Activated CD4-positive, alpha-beta T cell treated with anti-CD3 and anti-CD28 coated beads for 36 hours (primary cell): ENCODE measurements at regions not wholly inside any gene's neighbourhood (a gene's known extent, or its start where the extent isn't known, plus 50 kb on each side); places are given as distances from the start of the nearest gene placed in this dataset.
"Not testable (repeated sequence)": the region's sequence is repeated elsewhere in the genome, so short reads cannot be mapped to it uniquely, and the experiment has no call there.

Experiments
- ATAC-seq: fragments of 200-7000 bp; cut with Tn5 transposase; one replicate; pipeline ENCODE4 v1.10.0; 2021; ENCODE audit warnings: mild to moderate bottlenecking, moderate library complexity
- CTCF ChIA-PET: fragments of 350-600 bp; sonication (Branson Sonifier 250); formaldehyde crosslinking; loops from one replicate; lab custom pipeline; 2021; ENCODE audit warnings: antibody characterized with exemption; lab: Charles Lee
- POLR2A ChIA-PET: fragments of 350-600 bp; sonication (Branson Sonifier 250); formaldehyde crosslinking; loops from one replicate; lab custom pipeline; 2021; ENCODE audit warnings: antibody characterized with exemption, inconsistent platforms; lab: Charles Lee
- DNase-seq: peaks from one replicate; pipeline ENCODE4 v3.0.0-alpha.2; 2020
- H3K27ac Mint-ChIP-seq: one replicate; pipeline ENCODE4 v1.8.0; 2021; ENCODE audit warnings: mixed read lengths
- H3K27me3 Mint-ChIP-seq: one replicate; pipeline ENCODE4 v1.8.0; 2021; ENCODE audit warnings: mixed read lengths
- H3K36me3 Mint-ChIP-seq: one replicate; pipeline ENCODE4 v1.8.0; 2021; ENCODE audit warnings: low read depth, mixed read lengths
- H3K4me1 Mint-ChIP-seq: one replicate; pipeline ENCODE4 v1.8.0; 2021; ENCODE audit warnings: mixed read lengths
- H3K4me3 Mint-ChIP-seq: one replicate; pipeline ENCODE4 v1.8.0; 2021; ENCODE audit warnings: mild to moderate bottlenecking, moderate library complexity, mixed read lengths
- H3K9me3 Mint-ChIP-seq: one replicate; pipeline ENCODE4 v1.8.0; 2021; ENCODE audit warnings: low read depth, mixed read lengths
- intact Hi-C, 2 experiments: fragments of 100-400 bp; cut with DNase I in 1 of 2; cut with micrococcal nuclease in 1 of 2; formaldehyde crosslinking; loops; one replicate each; pipeline versions ENCODE4 v1.14.2 to v1.15.1; 2022 to 2024; cut with DNase I, micrococcal nuclease

DNA sequence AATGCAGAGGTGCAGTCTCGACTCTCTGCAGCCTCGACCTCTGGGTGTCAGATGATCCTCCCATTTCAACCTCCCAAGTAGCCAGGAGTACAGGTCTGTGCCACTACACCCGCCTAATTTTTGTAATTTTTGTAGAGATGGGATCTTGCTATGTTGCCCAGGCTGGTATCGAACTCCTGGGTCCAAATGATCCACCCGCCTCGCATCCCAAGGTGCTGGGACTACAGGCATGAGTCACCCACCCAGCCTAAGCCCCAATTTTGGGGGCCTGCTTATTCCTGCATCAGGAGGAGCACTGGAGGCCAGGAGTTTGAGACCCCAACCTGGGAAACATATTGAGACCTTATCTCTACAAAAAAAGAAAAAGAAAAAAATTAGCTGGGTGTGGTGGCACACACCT, 80.1 kb upstream of the ADGRE5 start:
- intact Hi-C loops, result no loop called here
- no peak for DNase-seq
- no peaks in the 10 kb centered on the region for H3K27me3 Mint-ChIP-seq
- H3K9me3 Mint-ChIP-seq, result no peaks in the 10 kb centered on the region
- H3K36me3 Mint-ChIP-seq, result no peaks in the 10 kb centered on the region
- no peak overlapping the region for H3K27ac Mint-ChIP-seq
- no peaks in the 10 kb centered on the region for H3K4me1 Mint-ChIP-seq
- CTCF ChIA-PET, result interaction anchor here (1.0 kb wide), 1 partner anchor 100 kb away, joined by 3 read pairs; no protein-coding TSS in a partner anchor
- POLR2A ChIA-PET, result no interaction called here
- no peak overlapping the region for H3K4me3 Mint-ChIP-seq
- no peak for ATAC-seq

DNA sequence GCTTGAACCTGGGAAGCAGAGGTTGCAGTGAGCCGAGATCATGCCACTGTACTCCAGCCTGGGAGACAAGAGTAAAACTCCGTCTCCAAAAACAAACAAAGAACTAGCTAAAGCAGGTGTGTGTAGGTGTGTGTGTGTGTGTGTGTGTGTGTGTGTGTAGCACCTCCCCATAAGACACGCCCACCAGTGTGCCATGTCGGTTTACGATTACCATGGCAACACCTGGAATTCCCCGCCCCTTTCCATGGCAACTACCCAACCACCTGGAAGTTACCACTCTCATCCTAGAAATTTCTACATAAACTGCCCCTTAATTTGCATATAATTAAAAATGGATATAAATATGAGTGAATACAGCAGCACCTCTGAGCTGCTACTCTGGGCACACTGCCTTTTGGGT, 80.9 kb upstream of the ADGRE5 start:
- intact Hi-C loops, result no loop called here
- ChIA-PET POLR2A (no interaction called here), CTCF (interaction anchor here (0.7 to 1.0 kb wide), 2 partner anchors 99 to 440 kb away, joined by 3 to 5 read pairs; no protein-coding TSS in a partner anchor)
- Mint-ChIP-seq H3K4me3 (no peak overlapping the region), H3K4me1 (no peaks in the 10 kb centered on the region), H3K27ac (no peak overlapping the region), H3K9me3 (no peaks in the 10 kb centered on the region), H3K36me3 (no peaks in the 10 kb centered on the region), H3K27me3 (no peaks in the 10 kb centered on the region)
- no peak for ATAC-seq
- DNase-seq, result no peak

DNA sequence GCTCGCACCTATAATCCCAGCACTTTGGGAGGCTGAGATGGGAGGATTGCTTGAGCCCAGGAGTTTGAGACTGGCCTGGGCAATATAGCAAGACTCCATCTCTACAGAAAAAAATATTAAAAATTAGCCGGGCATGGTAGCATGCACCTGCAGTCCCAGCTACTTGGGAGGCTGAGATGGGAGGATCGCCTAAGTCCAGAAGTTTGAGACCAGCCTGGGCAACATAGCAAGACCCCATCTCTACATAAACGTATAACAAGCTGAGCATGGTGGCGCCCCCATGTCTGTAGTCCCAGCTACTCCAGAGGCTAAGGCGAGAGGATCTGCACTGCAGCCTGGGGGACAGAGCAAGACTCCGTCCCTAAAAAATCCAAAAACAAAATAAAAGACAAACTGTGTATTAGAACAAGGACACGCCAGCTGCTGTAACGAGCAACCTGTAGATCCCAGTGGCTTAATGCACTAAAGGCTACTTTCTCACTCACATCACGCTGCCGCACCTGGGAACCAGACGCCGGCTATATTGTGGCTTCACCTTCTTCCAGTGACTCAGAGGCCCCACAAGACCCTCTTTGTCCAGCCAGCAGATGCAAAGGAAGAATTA, 81.9 kb upstream of the ADGRE5 start:
- H3K4me3 Mint-ChIP-seq, H3K27ac Mint-ChIP-seq, H3K36me3 Mint-ChIP-seq, H3K27me3 Mint-ChIP-seq, H3K9me3 Mint-ChIP-seq, DNase-seq, ATAC-seq, CTCF ChIA-PET, H3K4me1 Mint-ChIP-seq, intact Hi-C loops: not testable (repeated sequence)
- POLR2A ChIA-PET, result interaction anchor here (0.7 kb wide), 1 partner anchor 174 kb away, joined by 3 read pairs; no protein-coding TSS in a partner anchor

DNA sequence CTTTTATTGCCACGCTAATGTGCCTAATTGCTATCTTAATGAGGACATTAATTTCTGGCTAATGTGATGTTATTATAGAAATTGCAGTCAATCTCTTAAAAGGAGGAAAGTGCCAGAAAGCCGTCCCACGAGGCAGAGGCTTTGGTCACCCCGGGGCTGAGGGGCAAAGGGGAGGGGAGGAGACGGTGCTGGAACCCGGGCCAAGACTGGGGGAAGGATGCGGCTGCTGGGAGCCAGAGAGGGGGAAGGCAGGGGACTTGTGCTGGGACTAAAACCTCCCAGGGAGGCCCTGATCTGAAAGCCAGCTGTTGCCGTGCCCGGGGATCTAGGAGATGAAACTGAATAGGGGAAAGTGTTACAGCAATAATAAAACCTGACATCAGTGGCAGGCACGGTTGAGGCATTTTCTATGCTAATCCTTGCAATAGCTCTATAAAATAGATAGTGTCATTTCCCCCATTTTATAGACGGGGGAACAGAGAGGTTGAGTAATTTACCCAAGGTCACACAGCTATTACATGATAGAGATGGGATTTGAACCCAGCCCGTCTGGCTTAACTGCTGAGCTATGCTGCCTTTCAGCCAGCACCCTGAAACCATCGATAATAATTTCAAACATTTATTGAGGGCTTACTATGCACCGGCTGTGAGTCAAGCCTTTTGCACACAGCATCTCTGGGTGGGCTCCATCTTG, 83.2 kb upstream of the ADGRE5 start:
- H3K9me3 Mint-ChIP-seq, intact Hi-C loops, H3K4me3 Mint-ChIP-seq, H3K36me3 Mint-ChIP-seq, DNase-seq, H3K4me1 Mint-ChIP-seq, H3K27ac Mint-ChIP-seq, POLR2A ChIA-PET, ATAC-seq, H3K27me3 Mint-ChIP-seq, CTCF ChIA-PET: not testable (repeated sequence)

DNA sequence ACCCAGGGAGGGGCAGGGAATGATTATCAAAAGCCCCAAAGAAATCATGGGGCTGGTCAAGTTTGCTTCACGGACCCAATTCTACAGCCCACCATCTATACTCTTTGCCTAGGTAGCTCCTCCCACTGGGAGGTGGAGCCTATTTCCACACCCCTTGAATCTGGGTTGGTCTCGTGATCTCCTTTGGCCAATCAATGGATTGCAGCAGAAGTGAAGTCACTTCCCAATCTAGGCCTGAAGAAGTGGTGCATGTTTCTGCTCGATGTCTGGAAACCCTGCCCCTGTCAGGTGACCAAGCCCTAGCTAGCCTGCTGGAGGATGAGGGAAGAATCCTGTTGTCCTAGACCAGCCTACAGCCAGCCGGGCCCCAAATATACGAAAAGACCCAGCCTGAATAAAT, 86.3 kb upstream of the ADGRE5 start:
- POLR2A ChIA-PET, H3K4me3 Mint-ChIP-seq, intact Hi-C loops, H3K27ac Mint-ChIP-seq, H3K4me1 Mint-ChIP-seq, H3K9me3 Mint-ChIP-seq, H3K27me3 Mint-ChIP-seq, H3K36me3 Mint-ChIP-seq: not testable (repeated sequence)
- ATAC-seq, result peak; percentile 95
- CTCF ChIA-PET, result interaction anchor here (0.7 to 1.9 kb wide), 2 partner anchors 26 to 53 kb away, joined by 3 to 12 read pairs; no protein-coding TSS in a partner anchor
- peak; percentile 61 for DNase-seq

DNA sequence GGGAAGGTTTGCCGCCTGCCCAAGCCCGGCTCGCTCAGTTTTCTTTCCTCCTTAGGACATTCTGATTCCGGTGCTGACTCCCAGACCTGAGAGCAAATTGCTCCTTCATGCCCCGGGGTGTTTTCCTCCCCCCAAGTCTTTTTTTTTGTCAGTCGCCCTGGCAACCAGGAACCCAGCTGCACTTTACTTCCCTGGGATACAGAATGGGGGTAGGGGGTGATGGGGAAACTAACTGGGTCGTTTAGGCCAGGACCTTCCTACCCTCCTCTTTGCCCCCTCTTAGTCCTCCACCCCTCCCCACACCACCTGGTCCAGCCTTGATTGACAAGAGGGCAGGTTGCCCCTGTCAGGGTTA, 87.5 kb upstream of the ADGRE5 start:
- H3K27ac Mint-ChIP-seq, POLR2A ChIA-PET, H3K9me3 Mint-ChIP-seq, DNase-seq, ATAC-seq, intact Hi-C loops, H3K4me3 Mint-ChIP-seq, H3K4me1 Mint-ChIP-seq, H3K36me3 Mint-ChIP-seq, H3K27me3 Mint-ChIP-seq: not testable (repeated sequence)
- CTCF ChIA-PET, result interaction anchor here (1.9 kb wide), 1 partner anchor 54 kb away, joined by 12 read pairs; no protein-coding TSS in a partner anchor

DNA sequence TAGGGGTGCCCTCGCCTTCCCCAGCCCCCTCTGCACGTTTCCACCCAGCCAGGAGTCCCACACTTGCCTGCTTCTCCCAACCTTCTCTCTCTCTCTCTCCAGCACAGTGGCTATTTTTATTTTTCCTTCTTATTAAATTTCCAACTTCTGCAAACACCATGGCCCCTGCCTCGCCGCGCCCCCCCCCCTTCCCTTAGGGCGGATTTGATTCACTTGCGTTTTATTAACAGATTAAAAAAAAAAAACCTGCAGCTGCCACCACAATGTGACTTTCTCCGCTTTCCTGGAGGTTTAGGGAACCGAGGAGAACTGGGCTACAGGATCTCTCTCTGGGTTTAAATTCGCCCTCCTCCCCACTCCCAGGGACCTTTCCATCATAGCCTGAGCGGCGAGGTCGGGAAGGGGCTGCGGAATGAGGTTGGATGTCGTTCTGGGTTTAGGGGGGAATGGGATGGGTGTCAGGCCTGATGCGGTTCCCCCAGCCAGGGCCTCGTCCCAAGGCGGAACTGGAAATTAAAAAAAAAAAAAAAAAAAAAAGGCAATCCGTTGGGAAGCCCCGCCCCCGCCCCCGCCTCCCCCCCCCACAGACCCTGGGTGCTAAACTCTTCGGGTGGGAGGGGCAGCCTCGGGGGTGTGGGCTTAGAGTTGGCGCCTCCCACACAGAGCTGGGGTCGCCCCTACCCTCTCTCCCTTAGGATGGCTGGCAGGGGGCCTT, 87.3 kb upstream of the ADGRL1 start:
- H3K4me3 Mint-ChIP-seq, CTCF ChIA-PET, POLR2A ChIA-PET, intact Hi-C loops, ATAC-seq, H3K27ac Mint-ChIP-seq, H3K9me3 Mint-ChIP-seq, H3K4me1 Mint-ChIP-seq, H3K36me3 Mint-ChIP-seq, H3K27me3 Mint-ChIP-seq: not testable (repeated sequence)
- DNase-seq, result peak; percentile 12

DNA sequence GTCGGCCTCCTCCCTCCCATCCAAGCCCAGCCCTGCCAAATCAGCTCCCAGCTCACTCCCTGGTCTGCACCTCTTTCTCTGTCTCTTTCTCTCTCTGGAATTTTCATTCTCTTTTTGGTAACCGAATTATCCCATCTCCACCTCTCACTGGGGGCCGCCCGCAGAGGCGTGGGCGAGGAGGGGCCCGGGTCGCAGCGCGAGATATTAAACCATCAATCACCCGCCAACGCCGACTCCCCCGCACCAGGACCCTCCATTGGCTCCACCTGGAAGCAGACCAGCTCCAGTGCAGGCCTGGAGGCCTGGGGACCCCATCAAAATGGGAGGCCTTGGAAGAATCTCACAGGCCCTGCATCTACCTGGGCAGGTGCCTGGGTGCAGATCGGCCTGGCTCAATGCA, 83.8 kb upstream of the ADGRL1 start:
- ATAC-seq, H3K36me3 Mint-ChIP-seq, H3K4me3 Mint-ChIP-seq, H3K4me1 Mint-ChIP-seq, H3K9me3 Mint-ChIP-seq, CTCF ChIA-PET, H3K27ac Mint-ChIP-seq, DNase-seq, H3K27me3 Mint-ChIP-seq: not testable (repeated sequence)
- POLR2A ChIA-PET, result interaction anchor here (1.2 kb wide), 1 partner anchor 74 kb away, joined by 3 read pairs; no protein-coding TSS in a partner anchor
- intact Hi-C loops, result loop anchor here in 1 of 2 experiments (1.0 to 2.0 kb wide), 2 partner anchors 73 to 154 kb away; partner anchors contain the start of gene ASF1B

DNA sequence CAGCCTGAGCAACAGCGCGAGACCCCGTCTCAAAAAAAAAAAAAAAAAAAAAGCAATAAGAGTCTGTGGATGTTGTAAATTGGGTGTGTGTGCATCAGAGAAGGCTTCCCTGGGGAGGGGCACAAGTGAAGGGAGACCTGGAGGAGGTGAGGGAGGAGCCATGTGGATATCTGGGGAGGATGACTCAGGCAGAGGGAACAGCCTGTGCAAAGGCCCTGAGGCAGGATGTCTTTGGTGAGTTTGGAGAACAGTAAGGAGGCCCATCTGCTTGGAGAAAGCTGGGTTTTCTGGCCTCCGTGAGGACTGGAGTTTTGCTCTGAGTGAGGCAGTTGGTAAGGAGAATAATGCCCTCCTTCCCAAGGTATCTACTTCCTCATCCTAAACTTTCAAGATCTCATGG, 81.9 kb upstream of the ADGRL1 start:
- H3K9me3 Mint-ChIP-seq, H3K36me3 Mint-ChIP-seq, ATAC-seq, H3K4me3 Mint-ChIP-seq, CTCF ChIA-PET, H3K27ac Mint-ChIP-seq, DNase-seq, POLR2A ChIA-PET, H3K27me3 Mint-ChIP-seq: not testable (repeated sequence)
- H3K4me1 Mint-ChIP-seq, result peaks cover 11% of the 10 kb centered on the region
- intact Hi-C loops, result loop anchor here in 1 of 2 experiments (2.0 kb wide), 1 partner anchor 71 kb away; no protein-coding TSS in a partner anchor

DNA sequence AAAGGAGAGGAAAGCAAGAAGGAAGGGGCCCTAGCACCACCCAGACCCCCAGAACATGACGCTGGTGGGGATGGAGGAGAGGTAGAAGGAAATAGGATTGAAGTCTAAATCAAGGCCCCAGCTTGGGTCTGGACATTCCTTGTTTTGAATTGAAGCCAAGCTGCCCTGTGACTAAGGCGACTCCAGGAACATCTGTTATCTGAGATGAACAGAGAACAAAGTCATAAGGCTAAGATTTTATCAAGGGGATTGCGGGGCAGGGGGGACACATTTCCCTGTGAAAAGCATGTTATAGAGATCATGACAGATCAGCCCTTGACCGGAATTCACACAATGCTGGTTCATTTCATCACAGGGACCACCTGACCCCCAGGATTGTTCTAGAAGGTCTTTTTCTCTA, 80.6 kb upstream of the ADGRL1 start:
- DNase-seq, H3K27ac Mint-ChIP-seq, CTCF ChIA-PET, H3K9me3 Mint-ChIP-seq, H3K27me3 Mint-ChIP-seq, ATAC-seq, POLR2A ChIA-PET, H3K36me3 Mint-ChIP-seq, intact Hi-C loops, H3K4me3 Mint-ChIP-seq: not testable (repeated sequence)
- peaks cover 11% of the 10 kb centered on the region for H3K4me1 Mint-ChIP-seq

DNA sequence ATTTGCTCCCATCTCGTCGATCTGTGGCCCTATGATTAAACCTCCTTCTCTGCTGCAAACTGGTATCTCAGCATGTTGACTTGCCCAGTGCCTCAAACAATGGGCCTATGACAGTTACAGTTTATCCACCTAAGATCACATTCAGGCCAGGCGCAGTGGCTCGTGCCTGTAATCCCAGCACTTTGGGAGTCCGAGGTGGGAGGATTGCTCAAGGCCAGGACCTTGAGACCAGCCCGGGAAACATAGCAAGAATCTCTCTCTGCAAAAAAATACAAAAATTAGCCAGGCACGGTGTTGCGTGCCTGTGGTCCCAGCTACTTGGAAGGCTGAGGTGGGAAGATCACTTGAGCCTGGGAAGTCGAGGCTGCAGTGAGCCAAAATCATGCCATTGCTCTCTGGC, 79.8 kb upstream of the ADGRL1 start:
- H3K4me1 Mint-ChIP-seq, result peaks cover 11% of the 10 kb centered on the region
- ATAC-seq, H3K4me3 Mint-ChIP-seq, H3K27me3 Mint-ChIP-seq, DNase-seq, H3K27ac Mint-ChIP-seq, intact Hi-C loops, POLR2A ChIA-PET, H3K9me3 Mint-ChIP-seq, CTCF ChIA-PET, H3K36me3 Mint-ChIP-seq: not testable (repeated sequence)
